PC-3 (cell line): ENCODE measurements at regions not wholly inside any gene's neighbourhood (a gene's known extent, or its start where the extent isn't known, plus 50 kb on each side); places are given as distances from the start of the nearest gene placed in this dataset.

Experiments used
- ATAC-seq: fragments of 200-7000 bp; cut with Tn5 transposase; 2 replicates; pipeline ENCODE4 v1.9.1; 2020; ENCODE audit warnings: mild to moderate bottlenecking, moderate library complexity
- BruUV-seq: library from RNA; stranded (reverse); fragments of 400-500 nt; replicated peaks from 2 replicates; lab custom pipeline; 2021; lab: Mats Ljungman, UMichigan
- CTCF ChIA-PET: fragments of 300-600 bp; sonication (Branson Sonifier 250); formaldehyde crosslinking; loops from one replicate; lab custom pipeline; 2022; ENCODE audit warnings: antibody characterized with exemption; lab: Charles Lee
- POLR2A ChIA-PET: fragments of 300-600 bp; sonication (Branson Sonifier 250); formaldehyde crosslinking; loops from one replicate; lab custom pipeline; 2022; ENCODE audit warnings: antibody characterized with exemption; ENCODE audit not compliant: unreplicated experiment; lab: Charles Lee
- DNase-seq: peaks from one replicate; pipeline ENCODE4 v3.0.0-alpha.2; 2015
- H2AFZ ChIP-seq: fragments of 300-600 bp; sonication (generic); 2 replicates; pipeline ENCODE4 v1.6.0; 2016; ENCODE audit warnings: antibody characterized with exemption, low read length
- H3F3A ChIP-seq: fragments of 300-600 bp; sonication (generic); one replicate; pipeline ENCODE4 v1.6.0; 2017; ENCODE audit warnings: antibody characterized with exemption, low read length, control low read depth, mild to moderate bottlenecking; ENCODE audit not compliant: unreplicated experiment
- H3K27ac ChIP-seq: fragments of 300-600 bp; sonication (generic); 2 replicates; pipeline ENCODE4 v1.5.1; 2016; ENCODE audit warnings: mild to moderate bottlenecking, low read length
- H3K27me3 ChIP-seq: fragments of 300-600 bp; sonication (generic); 2 replicates; pipeline ENCODE4 v1.6.1; 2016; ENCODE audit warnings: low read length, mixed read lengths
- H3K36me3 ChIP-seq: fragments of 300-600 bp; sonication (generic); 2 replicates; pipeline ENCODE4 v1.6.1; 2016; ENCODE audit warnings: low read depth, mixed run types, low read length, mixed read lengths
- H3K4me1 ChIP-seq: fragments of 300-600 bp; sonication (generic); 2 replicates; pipeline ENCODE4 v1.5.1; 2016; ENCODE audit warnings: low read length; ENCODE audit not compliant: insufficient read depth
- H3K4me2 ChIP-seq: fragments of 300-600 bp; sonication (generic); 2 replicates; pipeline ENCODE4 v1.6.0; 2016; ENCODE audit warnings: low read length
- H3K4me3 ChIP-seq: fragments of 300-600 bp; sonication (generic); 2 replicates; pipeline ENCODE4 v1.5.1; 2016; ENCODE audit warnings: mild to moderate bottlenecking, low read length, mixed read lengths
- H3K79me2 ChIP-seq: fragments of 300-600 bp; sonication (generic); 2 replicates; pipeline ENCODE4 v1.6.1; 2017; ENCODE audit warnings: low read length, mixed read lengths
- H3K9ac ChIP-seq: fragments of 300-600 bp; sonication (generic); 2 replicates; pipeline ENCODE4 v1.6.0; 2016; ENCODE audit warnings: mild to moderate bottlenecking, low read length
- H3K9me2 ChIP-seq: fragments of 300-600 bp; sonication (generic); replicated peaks from 2 replicates; pipeline ENCODE4 v1.6.1; 2016; ENCODE audit warnings: mixed run types, low read length, mixed read lengths
- H3K9me3 ChIP-seq: fragments of 300-600 bp; sonication (generic); 2 replicates; pipeline ENCODE4 v1.6.1; 2016; ENCODE audit warnings: low read length, mixed read lengths
- H4K20me1 ChIP-seq: fragments of 300-600 bp; sonication (generic); 2 replicates; pipeline ENCODE4 v1.6.1; 2016; ENCODE audit warnings: low read length, mixed read lengths
- CTCF ChIP-seq: fragments of 300-600 bp; sonication (generic); conservative IDR thresholded peaks from 2 replicates; pipeline ENCODE4 v1.5.1; 2017; ENCODE audit warnings: antibody characterized with exemption, low read depth, mild to moderate bottlenecking, low read length
- EZH2 ChIP-seq: fragments of 300-600 bp; sonication (generic); IDR thresholded peaks from one replicate; pipeline ENCODE4 v1.6.1; 2017; ENCODE audit warnings: antibody characterized with exemption, mild to moderate bottlenecking, low read length; ENCODE audit not compliant: unreplicated experiment
- EZH2phosphoT487 ChIP-seq: fragments of 300-600 bp; sonication (generic); IDR thresholded peaks from 2 replicates; pipeline ENCODE4 v1.6.1; 2018; ENCODE audit warnings: mild to moderate bottlenecking, antibody characterized with exemption, low read length, borderline replicate concordance
- intact Hi-C: fragments of 100-400 bp; cut with micrococcal nuclease; formaldehyde crosslinking; loops from 2 replicates; pipeline ENCODE4 v1.9.0; 2023

- no peaks in the 10 kb centered on the region for H3K36me3 ChIP-seq
- ChIA-PET CTCF (no interaction called here), POLR2A (no interaction called here)
- no peaks in the 10 kb centered on the region for H3K27me3 ChIP-seq
- H2AFZ ChIP-seq = no peak overlapping the region
- no peak overlapping the region for H3K9ac ChIP-seq
- DNase-seq = no peak
- H3F3A ChIP-seq = no peaks in the 10 kb centered on the region
- H3K4me1 ChIP-seq = no peaks in the 10 kb centered on the region
- BruUV-seq = no TSS peak
- H3K9me3 ChIP-seq = no peaks in the 10 kb centered on the region
- TF ChIP-seq EZH2phosphoT487 (no peak), EZH2 (no peak), CTCF (no peak)
- no peak for ATAC-seq
- H3K9me2 ChIP-seq = no peaks in the 10 kb centered on the region
- H3K4me2 ChIP-seq = no peak overlapping the region
- no peaks in the 10 kb centered on the region for H3K79me2 ChIP-seq
- intact Hi-C loops = no loop called here
- H3K27ac ChIP-seq = no peak overlapping the region
- H3K4me3 ChIP-seq = no peak overlapping the region
- H4K20me1 ChIP-seq = no peaks in the 10 kb centered on the region
These were observed 75.8 kb upstream of the UMPS start for GRCh38 chr3:124654470-124654845.

GRCh38 chr3:124656531-124656930, 73.7 kb upstream of the UMPS start:
- Histone ChIP-seq H3F3A (no peaks in the 10 kb centered on the region), H3K4me3 (no peak overlapping the region), H3K27ac (no peak overlapping the region), H3K9me2 (no peaks in the 10 kb centered on the region), H2AFZ (no peak overlapping the region), H3K79me2 (no peaks in the 10 kb centered on the region), H3K36me3 (no peaks in the 10 kb centered on the region), H3K4me1 (no peaks in the 10 kb centered on the region), H4K20me1 (no peaks in the 10 kb centered on the region), H3K9me3 (no peaks in the 10 kb centered on the region), H3K4me2 (no peak overlapping the region), H3K9ac (no peak overlapping the region), H3K27me3 (no peaks in the 10 kb centered on the region)
- CTCF ChIA-PET = no interaction called here
- TF ChIP-seq CTCF (no peak), EZH2phosphoT487 (no peak)
- no peak for DNase-seq
- POLR2A ChIA-PET = no interaction called here
- ATAC-seq = no peak
- intact Hi-C loops = no loop called here
- BruUV-seq = no TSS peak

- Histone ChIP-seq H4K20me1 (no peaks in the 10 kb centered on the region), H3K27me3 (no peaks in the 10 kb centered on the region), H3F3A (no peaks in the 10 kb centered on the region), H2AFZ (no peak overlapping the region), H3K79me2 (no peaks in the 10 kb centered on the region), H3K4me1 (no peaks in the 10 kb centered on the region), H3K4me2 (no peak overlapping the region), H3K9me2 (no peaks in the 10 kb centered on the region), H3K9me3 (no peaks in the 10 kb centered on the region), H3K4me3 (no peak overlapping the region), H3K36me3 (no peaks in the 10 kb centered on the region), H3K27ac (no peak overlapping the region), H3K9ac (no peak overlapping the region)
- ChIA-PET CTCF (no interaction called here), POLR2A (no interaction called here)
- intact Hi-C loops = no loop called here
- ATAC-seq (no peak), DNase-seq (no peak)
- TF ChIP-seq EZH2 (no peak), CTCF (no peak), EZH2phosphoT487 (no peak)
- no TSS peak for BruUV-seq
These were observed 73.1 kb upstream of the UMPS start for GRCh38 chr3:124657138-124657537.
